ENCODE measurements at regions not wholly inside any gene's neighbourhood (a gene's known extent, or its start where the extent isn't known, plus 50 kb on each side); places are given as distances from the start of the nearest gene placed in this dataset.

DNA sequence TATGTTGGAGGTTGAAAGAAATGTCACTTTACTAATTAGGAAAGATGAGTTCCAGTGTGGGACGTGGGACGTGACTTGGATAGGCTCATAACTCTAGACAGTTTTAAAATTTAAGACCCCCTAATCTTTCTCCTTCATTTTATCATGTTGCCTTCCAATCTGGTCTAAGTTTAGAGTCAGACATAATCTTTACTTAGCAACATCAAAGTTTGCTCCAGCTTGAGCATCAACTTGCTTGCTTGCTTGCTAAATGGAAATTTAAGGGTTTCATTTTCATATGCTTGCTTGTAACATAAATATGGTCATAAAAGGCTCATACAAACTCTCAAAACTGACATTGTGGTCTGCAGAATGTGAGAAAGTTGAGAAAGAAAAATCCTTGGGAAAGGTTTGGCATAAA, 428.9 kb downstream of the EPHA4 start:
- no peak for ATAC-seq (replicated peaks)
- Mint-ChIP-seq H3K27ac (no peak overlapping the region), H3K27me3 (no peaks in the 10 kb centered on the region), H3K4me1 (no peaks in the 10 kb centered on the region), H3K36me3 (ENCODE audit: low read depth) (no peaks in the 10 kb centered on the region), H3K4me3 (no peak overlapping the region), H3K9me3 (no peaks in the 10 kb centered on the region)

GRCh38 chr2:221144909-221145308, 427.2 kb downstream of the EPHA4 start:
- H3K9me3 Mint-ChIP-seq = no peaks in the 10 kb centered on the region
- no peak for ATAC-seq (replicated peaks)
- no peaks in the 10 kb centered on the region for H3K36me3 Mint-ChIP-seq (ENCODE audit: low read depth)
- H3K27me3 Mint-ChIP-seq = peaks cover 3% of the 10 kb centered on the region
- no peak overlapping the region for H3K27ac Mint-ChIP-seq
- no peaks in the 10 kb centered on the region for H3K4me1 Mint-ChIP-seq
- H3K4me3 Mint-ChIP-seq = no peak overlapping the region

DNA sequence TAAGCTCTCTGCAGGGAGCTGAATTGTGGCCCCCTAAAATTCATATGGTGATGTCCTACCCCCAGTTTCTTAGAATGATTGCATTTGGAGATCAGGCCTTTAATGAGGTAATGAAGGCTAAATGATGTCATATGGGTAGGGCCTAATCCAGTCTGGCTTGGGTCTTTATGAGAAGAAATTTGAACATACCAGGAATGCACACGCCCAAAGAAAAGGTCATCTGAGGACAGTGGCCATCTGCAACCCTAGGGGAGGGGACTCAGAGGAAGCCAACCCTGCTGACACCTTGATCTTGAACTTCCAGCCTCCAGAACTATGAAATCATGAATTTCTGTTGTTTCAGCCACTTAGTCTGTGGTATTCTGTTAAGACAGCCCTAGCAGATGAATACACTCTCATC, 426.7 kb downstream of the EPHA4 start:
- H3K27ac Mint-ChIP-seq = no peak overlapping the region
- no peaks in the 10 kb centered on the region for H3K4me1 Mint-ChIP-seq
- H3K4me3 Mint-ChIP-seq = no peak overlapping the region
- no peak for ATAC-seq (replicated peaks)
- no peaks in the 10 kb centered on the region for H3K36me3 Mint-ChIP-seq (ENCODE audit: low read depth)
- H3K27me3 Mint-ChIP-seq = peaks cover 3% of the 10 kb centered on the region
- H3K9me3 Mint-ChIP-seq = no peaks in the 10 kb centered on the region

- no peak overlapping the region for H3K27ac Mint-ChIP-seq
- H3K27me3 Mint-ChIP-seq = peaks cover 7% of the 10 kb centered on the region
- no peak for ATAC-seq (replicated peaks)
- H3K9me3 Mint-ChIP-seq = no peaks in the 10 kb centered on the region
- H3K36me3 Mint-ChIP-seq (ENCODE audit: low read depth) = no peaks in the 10 kb centered on the region
- no peaks in the 10 kb centered on the region for H3K4me1 Mint-ChIP-seq
- no peak overlapping the region for H3K4me3 Mint-ChIP-seq
These were observed 418.9 kb downstream of the EPHA4 start for GRCh38 chr2:221153226-221153625.

DNA sequence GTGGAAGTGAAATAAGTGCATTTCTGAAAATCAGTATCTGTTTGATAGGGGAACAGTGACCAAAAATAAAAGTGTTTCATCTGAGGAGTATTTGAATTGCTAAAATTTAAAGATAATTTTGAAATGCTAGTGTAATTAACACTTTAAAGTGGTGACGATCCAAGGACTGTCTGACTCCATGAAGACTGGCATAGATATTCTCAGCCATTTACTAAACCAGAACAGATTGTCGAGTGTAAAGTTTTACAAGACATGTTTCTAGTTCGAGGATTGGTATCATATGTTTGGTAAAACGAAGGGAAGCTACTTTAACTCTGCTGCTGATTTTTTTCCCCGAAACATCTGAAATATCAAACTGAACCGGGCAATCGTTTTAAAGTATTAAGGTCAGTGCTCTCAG, 417.9 kb downstream of the EPHA4 start:
- H3K4me1 Mint-ChIP-seq = no peaks in the 10 kb centered on the region
- no peaks in the 10 kb centered on the region for H3K9me3 Mint-ChIP-seq
- no peak overlapping the region for H3K27ac Mint-ChIP-seq
- no peak overlapping the region for H3K4me3 Mint-ChIP-seq
- peaks cover 7% of the 10 kb centered on the region for H3K27me3 Mint-ChIP-seq
- no peaks in the 10 kb centered on the region for H3K36me3 Mint-ChIP-seq (ENCODE audit: low read depth)
- ATAC-seq (replicated peaks) = no peak

DNA sequence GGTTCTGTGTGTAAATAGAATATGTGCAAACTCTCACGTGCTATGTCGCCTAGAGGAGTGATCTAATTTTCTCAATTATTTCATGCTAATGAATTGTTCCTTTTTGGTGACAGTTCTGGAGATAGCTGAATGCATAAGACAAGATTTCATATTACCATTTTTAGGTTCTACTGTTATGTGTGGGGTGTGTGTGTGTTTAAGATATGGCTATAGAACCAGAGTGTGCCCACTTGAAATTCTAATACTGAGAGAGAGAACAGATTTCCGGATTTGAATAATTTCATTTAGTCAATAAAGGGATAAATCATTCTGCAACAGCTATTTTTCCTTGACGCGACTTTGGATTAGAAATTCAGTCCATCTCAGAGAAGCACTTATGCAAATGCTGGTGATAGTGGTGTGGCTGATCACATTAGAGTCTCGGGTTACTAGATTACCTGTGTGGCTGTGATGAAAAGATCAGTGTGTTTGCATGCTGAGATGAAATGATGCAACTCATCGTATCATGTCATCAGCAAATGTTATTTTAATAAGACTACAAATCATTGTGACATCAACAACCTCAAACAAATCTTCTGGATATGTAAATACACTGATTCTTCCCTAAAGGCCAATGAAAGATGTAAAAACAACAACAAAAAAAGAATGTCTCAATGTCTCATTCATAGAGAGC, 415.9 kb downstream of the EPHA4 start:
- no peaks in the 10 kb centered on the region for H3K36me3 Mint-ChIP-seq (ENCODE audit: low read depth)
- ATAC-seq (replicated peaks) = no peak
- H3K4me3 Mint-ChIP-seq = no peak overlapping the region
- H3K27me3 Mint-ChIP-seq = peaks cover 5% of the 10 kb centered on the region
- no peak overlapping the region for H3K27ac Mint-ChIP-seq
- no peaks in the 10 kb centered on the region for H3K9me3 Mint-ChIP-seq
- peaks cover 3% of the 10 kb centered on the region for H3K4me1 Mint-ChIP-seq

GRCh38 chr2:221161186-221161585, 410.9 kb downstream of the EPHA4 start:
- Mint-ChIP-seq H3K4me3 (no peak overlapping the region), H3K27ac (no peak overlapping the region), H3K4me1 (peaks cover 3% of the 10 kb centered on the region), H3K27me3 (peaks cover 5% of the 10 kb centered on the region), H3K9me3 (no peaks in the 10 kb centered on the region), H3K36me3 (ENCODE audit: low read depth) (no peaks in the 10 kb centered on the region)
- no peak for ATAC-seq (replicated peaks)

DNA sequence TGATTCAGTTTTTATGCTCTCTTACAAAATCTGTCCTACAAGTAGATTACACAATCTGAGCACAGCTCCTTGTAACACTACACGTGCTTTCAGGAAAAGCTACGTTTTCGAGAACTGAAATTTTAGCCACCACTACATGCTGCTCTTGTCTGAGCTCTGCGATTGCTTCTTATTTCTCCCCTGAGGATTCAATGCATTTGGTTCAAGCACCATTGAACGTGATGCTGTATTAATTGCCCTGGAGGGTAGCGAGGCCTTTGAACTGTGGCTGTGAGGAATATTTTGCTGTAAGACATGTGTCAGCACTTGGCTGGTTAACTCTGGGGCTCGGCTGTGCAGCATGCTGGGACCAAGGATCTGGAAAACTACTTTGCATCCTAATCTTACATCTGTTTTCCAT, 405.8 kb downstream of the EPHA4 start:
- Mint-ChIP-seq H3K4me3 (no peak overlapping the region), H3K27ac (no peak overlapping the region), H3K36me3 (ENCODE audit: low read depth) (no peaks in the 10 kb centered on the region)

GRCh38 chr2:221167561-221167960, 404.5 kb downstream of the EPHA4 start:
- H3K4me1 Mint-ChIP-seq = no peaks in the 10 kb centered on the region
- H3K36me3 Mint-ChIP-seq (ENCODE audit: low read depth) = no peaks in the 10 kb centered on the region
- no peak overlapping the region for H3K27ac Mint-ChIP-seq
- ATAC-seq (replicated peaks) = no peak
- no peak overlapping the region for H3K4me3 Mint-ChIP-seq
- no peaks in the 10 kb centered on the region for H3K9me3 Mint-ChIP-seq
- H3K27me3 Mint-ChIP-seq = no peaks in the 10 kb centered on the region

More for the DNA sequence above, 405.8 kb downstream of the EPHA4 start:
- Mint-ChIP-seq H3K27me3 (no peaks in the 10 kb centered on the region), H3K4me1 (no peaks in the 10 kb centered on the region), H3K9me3 (no peaks in the 10 kb centered on the region)
- no peak for ATAC-seq (replicated peaks)

DNA sequence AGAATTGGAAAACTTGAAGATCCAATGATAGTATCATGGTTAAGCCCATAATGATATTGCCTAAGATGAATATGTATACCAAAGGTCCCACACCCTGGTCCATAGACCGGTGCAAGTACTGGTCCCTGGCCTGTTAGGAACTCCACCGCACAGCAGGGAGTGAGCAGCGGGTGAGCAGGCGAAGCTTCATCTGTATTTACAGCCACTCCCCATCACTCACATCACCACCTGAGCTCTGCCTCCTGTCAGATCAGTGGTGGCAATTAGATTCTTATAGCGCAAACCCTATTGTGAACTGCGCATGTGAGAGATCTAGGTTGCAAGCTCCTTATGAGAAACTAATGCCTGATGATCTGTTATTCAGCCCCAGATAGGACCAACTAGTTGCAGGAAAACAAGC, 402.4 kb downstream of the EPHA4 start:
- H3K27ac Mint-ChIP-seq = no peak overlapping the region
- H3K9me3 Mint-ChIP-seq = no peaks in the 10 kb centered on the region
- no peak for ATAC-seq (replicated peaks)
- no peaks in the 10 kb centered on the region for H3K27me3 Mint-ChIP-seq
- no peak overlapping the region for H3K4me3 Mint-ChIP-seq
- H3K36me3 Mint-ChIP-seq (ENCODE audit: low read depth) = no peaks in the 10 kb centered on the region
- no peaks in the 10 kb centered on the region for H3K4me1 Mint-ChIP-seq

- ATAC-seq (replicated peaks) = no peak
- no peaks in the 10 kb centered on the region for H3K27me3 Mint-ChIP-seq
- no peaks in the 10 kb centered on the region for H3K9me3 Mint-ChIP-seq
- no peak overlapping the region for H3K4me3 Mint-ChIP-seq
- no peaks in the 10 kb centered on the region for H3K36me3 Mint-ChIP-seq (ENCODE audit: low read depth)
- no peak overlapping the region for H3K27ac Mint-ChIP-seq
- H3K4me1 Mint-ChIP-seq = no peaks in the 10 kb centered on the region
These were observed 401.6 kb downstream of the EPHA4 start for GRCh38 chr2:221170548-221170947.

GRCh38 chr2:221176667-221177066, 395.4 kb downstream of the EPHA4 start:
- H3K27me3 Mint-ChIP-seq = no peaks in the 10 kb centered on the region
- no peak overlapping the region for H3K4me3 Mint-ChIP-seq
- no peak for ATAC-seq (replicated peaks)
- H3K27ac Mint-ChIP-seq = no peak overlapping the region
- H3K36me3 Mint-ChIP-seq (ENCODE audit: low read depth) = no peaks in the 10 kb centered on the region
- no peaks in the 10 kb centered on the region for H3K9me3 Mint-ChIP-seq
- H3K4me1 Mint-ChIP-seq = no peaks in the 10 kb centered on the region

GRCh38 chr2:221178139-221178538, 394.0 kb downstream of the EPHA4 start:
- no peak for ATAC-seq (replicated peaks)
- H3K4me1 Mint-ChIP-seq = no peaks in the 10 kb centered on the region
- H3K4me3 Mint-ChIP-seq = no peak overlapping the region
- no peaks in the 10 kb centered on the region for H3K9me3 Mint-ChIP-seq
- H3K36me3 Mint-ChIP-seq (ENCODE audit: low read depth) = no peaks in the 10 kb centered on the region
- no peaks in the 10 kb centered on the region for H3K27me3 Mint-ChIP-seq
- H3K27ac Mint-ChIP-seq = no peak overlapping the region

DNA sequence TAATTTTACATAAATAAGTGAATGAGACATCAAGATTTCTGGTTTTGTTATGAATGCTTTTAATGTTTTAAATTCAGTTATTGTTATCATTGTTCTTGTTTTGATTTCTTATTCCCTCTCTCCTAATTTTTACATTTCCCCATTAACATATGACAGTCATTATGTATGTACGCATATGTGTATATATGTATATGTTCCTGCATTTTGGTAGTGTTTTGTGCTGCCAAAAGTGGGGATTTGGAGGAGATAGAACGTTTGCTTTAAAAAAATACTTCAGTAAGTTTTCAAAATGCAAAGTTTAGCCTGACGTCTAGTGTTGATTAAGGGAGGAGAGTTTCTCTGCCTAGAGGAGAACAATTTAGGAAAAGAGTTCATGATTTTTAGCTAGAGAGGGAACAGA, 385.2 kb downstream of the EPHA4 start:
- no peaks in the 10 kb centered on the region for H3K4me1 Mint-ChIP-seq
- peaks cover 11% of the 10 kb centered on the region for H3K27me3 Mint-ChIP-seq
- H3K27ac Mint-ChIP-seq = no peak overlapping the region
- H3K9me3 Mint-ChIP-seq = no peaks in the 10 kb centered on the region
- no peak overlapping the region for H3K4me3 Mint-ChIP-seq
- no peak for ATAC-seq (replicated peaks)
- no peaks in the 10 kb centered on the region for H3K36me3 Mint-ChIP-seq (ENCODE audit: low read depth)

- Mint-ChIP-seq H3K4me1 (no peaks in the 10 kb centered on the region), H3K36me3 (ENCODE audit: low read depth) (no peaks in the 10 kb centered on the region), H3K9me3 (no peaks in the 10 kb centered on the region), H3K4me3 (no peak overlapping the region), H3K27ac (no peak overlapping the region), H3K27me3 (peaks cover 14% of the 10 kb centered on the region)
- ATAC-seq (replicated peaks) = no peak
These were observed 382.6 kb downstream of the EPHA4 start for GRCh38 chr2:221189431-221190067.
